HG02884 (cell line): ENCODE measurements at regions not wholly inside any gene's neighbourhood (a gene's known extent, or its start where the extent isn't known, plus 50 kb on each side); places are given as distances from the start of the nearest gene placed in this dataset.

ENCODE experiments used
- ATAC-seq: cut with Tn5 transposase; IDR thresholded peaks from one replicate; pipeline ENCODE4 v1.9.1; 2021; ENCODE audit warnings: mild to moderate bottlenecking, moderate library complexity; ENCODE audit not compliant: unreplicated experiment

GRCh38 chr3:151990696-151991376 is 117.4 kb downstream of the SUCNR1 start:
- ATAC-seq, result no peak

GRCh38 chr3:151992326-151993041 is 119.0 kb downstream of the SUCNR1 start:
- ATAC-seq, result no peak

GRCh38 chr3:151995091-151995490 is 121.6 kb downstream of the SUCNR1 start:
- no peak for ATAC-seq

GRCh38 chr3:151998744-151999143 is 125.3 kb downstream of the SUCNR1 start:
- no peak for ATAC-seq

- ATAC-seq, result no peak
Measured at GRCh38 chr3:151999936-152000335, 126.5 kb downstream of the SUCNR1 start.

GRCh38 chr3:152011812-152012735 is 138.6 kb downstream of the SUCNR1 start:
- no peak for ATAC-seq

GRCh38 chr3:152019508-152019907 is 146.1 kb downstream of the SUCNR1 start:
- no peak for ATAC-seq

GRCh38 chr3:152021951-152022461 is 148.6 kb downstream of the SUCNR1 start:
- no peak for ATAC-seq

GRCh38 chr3:152026033-152026556 is 152.7 kb downstream of the SUCNR1 start:
- ATAC-seq, result no peak

- ATAC-seq, result no peak
Measured at GRCh38 chr3:152030320-152030719, 156.9 kb downstream of the SUCNR1 start.

- no peak for ATAC-seq
Measured at GRCh38 chr3:152031321-152031720, 157.9 kb downstream of the SUCNR1 start.

- ATAC-seq, result no peak
Measured at GRCh38 chr3:152037297-152037696, 163.9 kb downstream of the SUCNR1 start.

GRCh38 chr3:152037953-152038352 is 164.5 kb downstream of the SUCNR1 start:
- no peak for ATAC-seq

- no peak for ATAC-seq
Measured at GRCh38 chr3:152038490-152038889, 165.0 kb downstream of the SUCNR1 start.

- ATAC-seq, result peak; percentile 79
Measured at GRCh38 chr3:152039887-152040286, 166.4 kb downstream of the SUCNR1 start.

GRCh38 chr3:152040319-152040718 is 166.9 kb downstream of the SUCNR1 start:
- ATAC-seq, result no peak

- ATAC-seq, result no peak
Measured at GRCh38 chr3:152043620-152044019, 170.2 kb downstream of the SUCNR1 start.

- ATAC-seq, result no peak
Measured at GRCh38 chr3:152046280-152046679, 172.8 kb downstream of the SUCNR1 start.

GRCh38 chr3:152047465-152047864 is 174.0 kb downstream of the SUCNR1 start:
- no peak for ATAC-seq

- no peak for ATAC-seq
Measured at GRCh38 chr3:152048831-152049230, 175.4 kb downstream of the SUCNR1 start.

GRCh38 chr3:152050903-152051302 is 177.5 kb downstream of the SUCNR1 start:
- no peak for ATAC-seq
